GM19372 (cell line): ENCODE measurements at regions not wholly inside any gene's neighbourhood (a gene's known extent, or its start where the extent isn't known, plus 50 kb on each side); places are given as distances from the start of the nearest gene placed in this dataset.
"Not testable (repeated sequence)": the region's sequence is repeated elsewhere in the genome, so short reads cannot be mapped to it uniquely, and the experiment has no call there.

ENCODE experiments used
- ATAC-seq: cut with Tn5 transposase; IDR thresholded peaks from one replicate; pipeline ENCODE4 v1.9.1; 2021; ENCODE audit warnings: mild to moderate bottlenecking, low read depth, moderate library complexity; ENCODE audit not compliant: unreplicated experiment

GRCh38 chr13:44142941-44143665, 230.5 kb upstream of the SERP2 start:
- ATAC-seq, result no peak

GRCh38 chr13:44146138-44146537, 227.5 kb upstream of the SERP2 start:
- no peak for ATAC-seq

- ATAC-seq, result no peak
These were observed 226.4 kb upstream of the SERP2 start for GRCh38 chr13:44147233-44147632.

GRCh38 chr13:44147648-44148047, 226.0 kb upstream of the SERP2 start:
- no peak for ATAC-seq

- ATAC-seq, result no peak
These were observed 225.3 kb upstream of the SERP2 start for GRCh38 chr13:44148159-44148914.

- not testable (repeated sequence) for ATAC-seq
These were observed 224.4 kb upstream of the SERP2 start for GRCh38 chr13:44149231-44149630.

- no peak for ATAC-seq
These were observed 223.8 kb upstream of the SERP2 start for GRCh38 chr13:44149821-44150220.

- no peak for ATAC-seq
These were observed 222.2 kb upstream of the SERP2 start for GRCh38 chr13:44151474-44151873.

- no peak for ATAC-seq
These were observed 220.1 kb upstream of the SERP2 start for GRCh38 chr13:44153496-44153895.

GRCh38 chr13:44155422-44156293, 218.0 kb upstream of the SERP2 start:
- no peak for ATAC-seq

GRCh38 chr13:44156294-44156658, 217.3 kb upstream of the SERP2 start:
- ATAC-seq, result no peak

GRCh38 chr13:44157606-44158005, 216.0 kb upstream of the SERP2 start:
- no peak for ATAC-seq

GRCh38 chr13:44158098-44158521, 215.5 kb upstream of the SERP2 start:
- no peak for ATAC-seq

- ATAC-seq, result no peak
These were observed 214.6 kb upstream of the SERP2 start for GRCh38 chr13:44158881-44159632.

- no peak for ATAC-seq
These were observed 213.9 kb upstream of the SERP2 start for GRCh38 chr13:44159633-44160279.

- ATAC-seq, result no peak
These were observed 212.9 kb upstream of the SERP2 start for GRCh38 chr13:44160591-44161191.

- no peak for ATAC-seq
These were observed 210.5 kb upstream of the SERP2 start for GRCh38 chr13:44163108-44163507.

GRCh38 chr13:44165221-44165888, 208.3 kb upstream of the SERP2 start:
- no peak for ATAC-seq
